Glutamatergic neuron (in vitro differentiated cells): ENCODE measurements at regions not wholly inside any gene's neighbourhood (a gene's known extent, or its start where the extent isn't known, plus 50 kb on each side); places are given as distances from the start of the nearest gene placed in this dataset.

Experiments used
- DNase-seq: peaks from one replicate; pipeline ENCODE4 v3.0.0; 2022
- H3K27ac Mint-ChIP-seq: one replicate; pipeline ENCODE4 v1.8.0; 2020; ENCODE audit warnings: mild to moderate bottlenecking, mixed read lengths, inconsistent platforms; ENCODE audit not compliant: unreplicated experiment
- H3K27me3 Mint-ChIP-seq: one replicate; pipeline ENCODE4 v1.8.0; 2020; ENCODE audit warnings: mild to moderate bottlenecking, moderate library complexity, mixed read lengths, inconsistent platforms; ENCODE audit not compliant: unreplicated experiment
- H3K36me3 Mint-ChIP-seq: one replicate; pipeline ENCODE4 v1.8.0; 2020; ENCODE audit warnings: mild to moderate bottlenecking, mixed read lengths, inconsistent platforms; ENCODE audit not compliant: unreplicated experiment
- H3K4me1 Mint-ChIP-seq: one replicate; pipeline ENCODE4 v1.8.0; 2020; ENCODE audit warnings: mild to moderate bottlenecking, low read depth, mixed read lengths, inconsistent platforms; ENCODE audit not compliant: unreplicated experiment
- H3K4me3 Mint-ChIP-seq: one replicate; pipeline ENCODE4 v1.8.0; 2020; ENCODE audit warnings: mild to moderate bottlenecking, mixed read lengths, inconsistent platforms; ENCODE audit not compliant: unreplicated experiment
- H3K9me3 Mint-ChIP-seq: one replicate; pipeline ENCODE4 v1.8.0; 2020; ENCODE audit warnings: mild to moderate bottlenecking, moderate library complexity, mixed read lengths, inconsistent platforms; ENCODE audit not compliant: unreplicated experiment
- TF ChIP-seq, protein P1 (sequence below): fragments of 200-600 bp; sonication (generic); IDR thresholded peaks from one replicate; pipeline ENCODE4 v1.5.0; 2021; ENCODE audit not compliant: partially characterized antibody, unreplicated experiment

DNA sequence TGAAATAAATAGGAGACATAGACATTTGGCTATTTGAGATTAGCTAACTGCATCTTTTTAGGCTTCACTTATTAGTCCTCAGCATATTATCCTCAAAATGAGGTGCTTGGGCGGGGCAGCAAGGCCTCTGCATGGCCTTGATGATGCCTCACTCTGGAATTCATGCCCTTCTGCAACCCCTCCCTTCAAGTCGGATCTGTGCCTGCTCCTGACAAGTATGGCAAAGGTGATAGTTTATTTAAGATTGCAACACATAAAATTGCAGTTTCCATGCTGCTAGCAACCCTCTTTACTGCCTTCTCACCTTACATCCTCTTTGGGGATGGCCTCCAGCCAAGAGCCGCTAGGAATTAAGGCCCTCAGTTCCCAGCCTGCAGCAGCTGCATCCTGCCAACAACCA, 241.3 kb upstream of the ADARB2 start:
- H3K4me3 Mint-ChIP-seq, result no peak overlapping the region
- peaks cover 4% of the 10 kb centered on the region for H3K4me1 Mint-ChIP-seq
- H3K9me3 Mint-ChIP-seq, result no peaks in the 10 kb centered on the region
- no peaks in the 10 kb centered on the region for H3K36me3 Mint-ChIP-seq
- TF ChIP-seq, protein P1, sequence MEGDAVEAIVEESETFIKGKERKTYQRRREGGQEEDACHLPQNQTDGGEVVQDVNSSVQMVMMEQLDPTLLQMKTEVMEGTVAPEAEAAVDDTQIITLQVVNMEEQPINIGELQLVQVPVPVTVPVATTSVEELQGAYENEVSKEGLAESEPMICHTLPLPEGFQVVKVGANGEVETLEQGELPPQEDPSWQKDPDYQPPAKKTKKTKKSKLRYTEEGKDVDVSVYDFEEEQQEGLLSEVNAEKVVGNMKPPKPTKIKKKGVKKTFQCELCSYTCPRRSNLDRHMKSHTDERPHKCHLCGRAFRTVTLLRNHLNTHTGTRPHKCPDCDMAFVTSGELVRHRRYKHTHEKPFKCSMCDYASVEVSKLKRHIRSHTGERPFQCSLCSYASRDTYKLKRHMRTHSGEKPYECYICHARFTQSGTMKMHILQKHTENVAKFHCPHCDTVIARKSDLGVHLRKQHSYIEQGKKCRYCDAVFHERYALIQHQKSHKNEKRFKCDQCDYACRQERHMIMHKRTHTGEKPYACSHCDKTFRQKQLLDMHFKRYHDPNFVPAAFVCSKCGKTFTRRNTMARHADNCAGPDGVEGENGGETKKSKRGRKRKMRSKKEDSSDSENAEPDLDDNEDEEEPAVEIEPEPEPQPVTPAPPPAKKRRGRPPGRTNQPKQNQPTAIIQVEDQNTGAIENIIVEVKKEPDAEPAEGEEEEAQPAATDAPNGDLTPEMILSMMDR, result no peak
- H3K27me3 Mint-ChIP-seq, result no peaks in the 10 kb centered on the region
- no peak for DNase-seq
- no peak overlapping the region for H3K27ac Mint-ChIP-seq

- H3K36me3 Mint-ChIP-seq, result peaks cover under 1% of the 10 kb centered on the region
- no peak overlapping the region for H3K27ac Mint-ChIP-seq
- peaks cover 4% of the 10 kb centered on the region for H3K4me1 Mint-ChIP-seq
- TF ChIP-seq, protein P1, result no peak
- H3K27me3 Mint-ChIP-seq, result no peaks in the 10 kb centered on the region
- no peak for DNase-seq
- no peak overlapping the region for H3K4me3 Mint-ChIP-seq
- H3K9me3 Mint-ChIP-seq, result no peaks in the 10 kb centered on the region
Measured at GRCh38 chr10:1977461-1977860, 240.1 kb upstream of the ADARB2 start.

- Mint-ChIP-seq H3K9me3 (peaks cover 2% of the 10 kb centered on the region), H3K27ac (no peak overlapping the region), H3K36me3 (peaks cover 6% of the 10 kb centered on the region), H3K4me3 (no peak overlapping the region), H3K27me3 (peaks cover 2% of the 10 kb centered on the region), H3K4me1 (no peaks in the 10 kb centered on the region)
- TF ChIP-seq, protein P1, result no peak
- DNase-seq, result no peak
Measured at GRCh38 chr10:1972406-1972805, 235.1 kb upstream of the ADARB2 start.

GRCh38 chr10:1968257-1969033, 231.1 kb upstream of the ADARB2 start:
- Mint-ChIP-seq H3K9me3 (peaks cover 2% of the 10 kb centered on the region), H3K4me3 (no peak overlapping the region), H3K36me3 (peaks cover 6% of the 10 kb centered on the region), H3K27ac (no peak overlapping the region), H3K27me3 (peaks cover 2% of the 10 kb centered on the region), H3K4me1 (no peaks in the 10 kb centered on the region)
- TF ChIP-seq, protein P1, result no peak
- no peak for DNase-seq

- DNase-seq, result no peak
- Mint-ChIP-seq H3K4me3 (no peak overlapping the region), H3K9me3 (no peaks in the 10 kb centered on the region), H3K27me3 (no peaks in the 10 kb centered on the region), H3K4me1 (no peaks in the 10 kb centered on the region), H3K36me3 (no peaks in the 10 kb centered on the region), H3K27ac (no peak overlapping the region)
- TF ChIP-seq, protein P1, result no peak
Measured at GRCh38 chr10:1966712-1967376, 229.5 kb upstream of the ADARB2 start.
